Transverse colon (tissue), 4 donors: ENCODE measurements at regions not wholly inside any gene's neighbourhood (a gene's known extent, or its start where the extent isn't known, plus 50 kb on each side); places are given as distances from the start of the nearest gene placed in this dataset.

Source experiments
- DNase-seq: peaks from one replicate; pipeline ENCODE4 v3.0.0-alpha.2; 2019
- H3K27ac ChIP-seq, 4 donors: fragments of 200-600 bp; sonication (generic); 2 replicates each; pipeline ENCODE4 v1.5.1; 2016 to 2018; ENCODE audit warnings: inconsistent platforms in 4 of 4
- H3K27me3 ChIP-seq: fragments of 200-600 bp; sonication (generic); 2 replicates; pipeline ENCODE4 v1.5.1; 2017; ENCODE audit warnings: inconsistent platforms
- H3K36me3 ChIP-seq, 4 donors: fragments of 200-600 bp; sonication (generic); 2 replicates each; pipeline ENCODE4 v1.5.1; 2017 to 2019; ENCODE audit warnings: inconsistent platforms in 4 of 4
- H3K4me1 ChIP-seq, 4 donors: fragments of 200-600 bp; sonication (generic); 2 replicates each; pipeline ENCODE4 v1.5.1; 2017 to 2020; ENCODE audit warnings: inconsistent platforms in 4 of 4
- H3K4me3 ChIP-seq, 4 donors: fragments of 200-600 bp; sonication (generic); 1 replicate in 1 of 4; 2 replicates in 3 of 4; pipeline versions ENCODE4 v1.5.1 to v1.6.1; 2017 to 2019; ENCODE audit warnings: inconsistent platforms in 4 of 4
- H3K9me3 ChIP-seq, 2 donors: fragments of 200-600 bp; sonication (generic); 2 replicates each; pipeline ENCODE4 v1.5.1; 2017 to 2019; ENCODE audit warnings: inconsistent platforms in 2 of 2
- EP300 ChIP-seq: sonication (generic); formaldehyde crosslinking; IDR thresholded peaks from one replicate; pipeline ENCODE4 v1.6.1; 2017; ENCODE audit warnings: antibody characterized with exemption, low read depth
- POLR2A ChIP-seq: fragments of 450-650 bp; IDR thresholded peaks from one replicate; pipeline ENCODE4 v1.6.1; 2016; ENCODE audit warnings: antibody characterized with exemption, mild to moderate bottlenecking, moderate library complexity
- POLR2AphosphoS5 ChIP-seq, 3 donors: sonication (generic); formaldehyde crosslinking; IDR thresholded peaks; one replicate each; pipeline ENCODE4 v1.6.1; 2016; ENCODE audit warnings: antibody characterized with exemption in 3 of 3
- WGBS, 2 donors: methylation state at CpG; one replicate each; pipeline ENCODE4 v1.1.5; 2018; ENCODE audit warnings: low coverage in 1 of 2; 5-methylcytosine and 5-hydroxymethylcytosine counted together
- in situ Hi-C, 4 donors: fragments of 200-750 bp; cut with MboI; loops; one replicate each; pipeline versions ENCODE4 v1.15.0 to v1.15.1; 2017; ENCODE audit warnings: low sequenced_read_pairs in 3 of 4, low pct_ligation_motif_present in 1 of 4, low pct_unique_long_range_greater_than_20kb in 1 of 4
- intact Hi-C: fragments of 100-400 bp; cut with DNase I; formaldehyde crosslinking; loops from one replicate; pipeline ENCODE4 v1.15.1; 2023; ENCODE audit warnings: low total_unique reads
- TF ChIP-seq, protein P1 (sequence below), 5 experiments: fragments of 200-600 bp in 3 of 5; fragments of 450-650 bp in 2 of 5; sonication (generic) in 3 of 5; IDR thresholded peaks; 1 replicate in 2 of 5; 2 replicates in 3 of 5; pipeline ENCODE4 v1.5.1; 2016 to 2017; ENCODE audit warnings: antibody characterized with exemption in 5 of 5, inconsistent platforms in 3 of 5, mild to moderate bottlenecking in 2 of 5, moderate library complexity in 1 of 5

DNA sequence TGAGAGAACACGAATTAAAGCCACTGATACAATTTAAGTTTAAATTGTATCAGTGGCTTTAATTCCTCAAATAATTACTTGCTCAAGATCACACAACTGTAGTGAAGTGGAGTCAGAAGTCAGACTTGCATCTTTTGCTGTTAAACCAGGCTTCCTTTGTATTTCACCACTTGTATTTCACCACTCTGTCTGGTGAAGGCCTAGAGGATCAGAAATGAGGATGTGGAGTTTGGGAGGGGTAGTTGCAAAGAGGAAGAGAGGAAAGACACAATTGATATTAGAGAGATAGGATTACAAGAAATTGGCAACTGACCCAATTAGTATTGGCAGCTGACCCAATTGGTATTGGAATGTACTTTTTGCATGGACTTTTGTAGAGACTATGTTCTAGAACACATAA, 288.1 kb upstream of the GPR149 start:
- intact Hi-C loops (no loop called here), in situ Hi-C loops (no loop called here)
- no peaks in the 10 kb centered on the region for H3K4me1 ChIP-seq
- DNase-seq, result no peak
- TF ChIP-seq EP300, result no peak
- no peak for TF ChIP-seq POLR2AphosphoS5 (IDR thresholded peaks at IDR 0.05)
- TF ChIP-seq, protein P1, sequence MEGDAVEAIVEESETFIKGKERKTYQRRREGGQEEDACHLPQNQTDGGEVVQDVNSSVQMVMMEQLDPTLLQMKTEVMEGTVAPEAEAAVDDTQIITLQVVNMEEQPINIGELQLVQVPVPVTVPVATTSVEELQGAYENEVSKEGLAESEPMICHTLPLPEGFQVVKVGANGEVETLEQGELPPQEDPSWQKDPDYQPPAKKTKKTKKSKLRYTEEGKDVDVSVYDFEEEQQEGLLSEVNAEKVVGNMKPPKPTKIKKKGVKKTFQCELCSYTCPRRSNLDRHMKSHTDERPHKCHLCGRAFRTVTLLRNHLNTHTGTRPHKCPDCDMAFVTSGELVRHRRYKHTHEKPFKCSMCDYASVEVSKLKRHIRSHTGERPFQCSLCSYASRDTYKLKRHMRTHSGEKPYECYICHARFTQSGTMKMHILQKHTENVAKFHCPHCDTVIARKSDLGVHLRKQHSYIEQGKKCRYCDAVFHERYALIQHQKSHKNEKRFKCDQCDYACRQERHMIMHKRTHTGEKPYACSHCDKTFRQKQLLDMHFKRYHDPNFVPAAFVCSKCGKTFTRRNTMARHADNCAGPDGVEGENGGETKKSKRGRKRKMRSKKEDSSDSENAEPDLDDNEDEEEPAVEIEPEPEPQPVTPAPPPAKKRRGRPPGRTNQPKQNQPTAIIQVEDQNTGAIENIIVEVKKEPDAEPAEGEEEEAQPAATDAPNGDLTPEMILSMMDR (IDR thresholded peaks at IDR 0.05), result no peak
- no peak for TF ChIP-seq POLR2A
- H3K4me3 ChIP-seq, result no peak overlapping the region
- H3K27me3 ChIP-seq, result no peaks in the 10 kb centered on the region
- no peak overlapping the region for H3K27ac ChIP-seq
- no peaks in the 10 kb centered on the region for H3K36me3 ChIP-seq
- no peaks in the 10 kb centered on the region for H3K9me3 ChIP-seq
- WGBS, 2 donors, result 29 to 60% methylated on average over 1 of the region's 1 CpG

DNA sequence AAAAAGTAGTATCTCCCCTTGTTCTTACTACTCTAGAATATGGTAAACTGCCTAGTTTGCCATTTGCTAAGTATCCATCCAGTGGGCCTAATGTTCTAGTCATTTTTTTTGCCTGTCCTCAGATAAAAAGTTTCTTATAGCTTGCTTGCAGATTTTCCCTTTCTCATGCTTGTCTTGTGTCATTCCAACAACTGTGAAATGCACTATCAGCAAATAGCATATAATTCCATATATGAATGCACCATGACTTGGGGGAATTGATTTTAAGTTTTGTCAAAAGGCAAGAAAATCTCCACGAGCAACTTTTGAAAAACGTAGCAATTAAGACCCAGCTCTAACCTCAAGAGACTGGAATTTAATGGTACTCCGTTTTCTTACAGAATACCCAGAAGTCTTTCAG, 286.2 kb upstream of the GPR149 start:
- WGBS, 2 donors, result 80 to 86% methylated on average over 3 of the region's 3 CpGs
- Histone ChIP-seq H3K27me3 (no peaks in the 10 kb centered on the region), H3K9me3 (no peaks in the 10 kb centered on the region), H3K4me1 (no peaks in the 10 kb centered on the region), H3K27ac (no peak overlapping the region), H3K4me3 (no peak overlapping the region), H3K36me3 (no peaks in the 10 kb centered on the region)
- no peak for DNase-seq
- TF ChIP-seq POLR2AphosphoS5 (IDR thresholded peaks at IDR 0.05), result no peak
- TF ChIP-seq EP300, result no peak
- no peak for TF ChIP-seq POLR2A
- TF ChIP-seq, protein P1 (IDR thresholded peaks at IDR 0.05), result no peak
- in situ Hi-C loops (no loop called here), intact Hi-C loops (no loop called here)

DNA sequence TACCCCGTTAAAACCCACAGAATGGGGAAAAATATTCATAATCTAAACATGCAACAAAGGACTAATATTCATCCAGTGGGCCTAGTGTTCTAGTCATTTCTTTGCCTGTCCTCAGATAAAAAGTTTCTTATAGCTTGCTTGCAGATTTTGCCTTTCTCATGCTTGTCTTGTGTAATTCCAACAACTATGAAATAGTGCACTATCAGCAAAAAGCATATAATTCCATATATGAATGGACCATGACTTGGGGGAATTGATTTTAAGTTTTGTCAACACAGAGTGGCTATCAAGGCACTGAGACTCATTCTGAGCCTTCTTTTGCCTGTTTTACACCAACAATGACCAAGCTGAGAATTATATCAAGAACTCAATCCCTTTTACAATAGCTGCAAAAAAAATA, 278.6 kb upstream of the GPR149 start:
- H3K27me3 ChIP-seq, result no peaks in the 10 kb centered on the region
- WGBS, 2 donors, result 65 to 78% methylated on average over 1 of the region's 1 CpG
- intact Hi-C loops (no loop called here), in situ Hi-C loops (no loop called here)
- TF ChIP-seq POLR2AphosphoS5 (IDR thresholded peaks at IDR 0.05) (no peak), POLR2A (no peak), EP300 (no peak)
- TF ChIP-seq, protein P1 (IDR thresholded peaks at IDR 0.05), result no peak
- no peaks in the 10 kb centered on the region for H3K4me1 ChIP-seq
- no peak overlapping the region for H3K27ac ChIP-seq
- H3K36me3 ChIP-seq, result no peaks in the 10 kb centered on the region
- H3K4me3 ChIP-seq, result no peak overlapping the region
- no peak for DNase-seq
- H3K9me3 ChIP-seq, result no peaks in the 10 kb centered on the region

DNA sequence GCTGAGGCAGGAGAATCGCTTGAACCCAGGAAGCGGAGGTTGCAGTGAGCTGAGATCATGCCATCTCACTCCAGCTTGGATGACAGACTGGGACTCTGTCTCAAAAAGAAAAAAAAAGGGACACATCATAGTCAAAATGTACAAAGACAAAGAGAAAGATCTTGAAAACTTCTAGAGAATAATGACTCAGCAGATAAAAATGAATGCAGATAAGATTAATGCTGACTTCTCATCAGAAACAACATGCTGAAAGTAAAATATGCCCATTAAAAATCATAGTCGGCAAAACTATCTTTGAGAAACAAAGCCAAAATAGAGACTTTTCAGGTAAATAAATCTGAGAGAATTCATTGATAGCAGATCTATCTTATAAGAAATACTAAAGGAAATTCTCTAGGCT, 271.1 kb upstream of the GPR149 start:
- 86 to 91% methylated on average over 1 to 3 of the region's 3 CpGs for WGBS, 2 donors
- H3K4me1 ChIP-seq, result no peaks in the 10 kb centered on the region
- H3K4me3 ChIP-seq, result no peak overlapping the region
- no peak for TF ChIP-seq EP300
- no peak for TF ChIP-seq POLR2A
- TF ChIP-seq POLR2AphosphoS5 (IDR thresholded peaks at IDR 0.05), result no peak
- TF ChIP-seq, protein P1 (IDR thresholded peaks at IDR 0.05), result no peak
- no peaks in the 10 kb centered on the region for H3K9me3 ChIP-seq
- no peak overlapping the region for H3K27ac ChIP-seq
- H3K36me3 ChIP-seq, result no peaks in the 10 kb centered on the region
- H3K27me3 ChIP-seq, result no peaks in the 10 kb centered on the region
- intact Hi-C loops (no loop called here), in situ Hi-C loops (no loop called here)
- no peak for DNase-seq
